ENCODE measurements at regions not wholly inside any gene's neighbourhood (a gene's known extent, or its start where the extent isn't known, plus 50 kb on each side); places are given as distances from the start of the nearest gene placed in this dataset.

- DNase-seq (ENCODE audit: low read depth): no peak
Measured at GRCh38 chr5:173826086-173826427, 62.1 kb upstream of the CPEB4 start.

- no peak for DNase-seq (ENCODE audit: low read depth)
Measured at GRCh38 chr5:173826428-173827350, 61.5 kb upstream of the CPEB4 start.

GRCh38 chr5:173828952-173829351, 59.2 kb upstream of the CPEB4 start:
- no peak for DNase-seq (ENCODE audit: low read depth)

GRCh38 chr5:173829826-173830225, 58.3 kb upstream of the CPEB4 start:
- no peak for DNase-seq (ENCODE audit: low read depth)

GRCh38 chr5:173830421-173830820, 57.7 kb upstream of the CPEB4 start:
- no peak for DNase-seq (ENCODE audit: low read depth)

- DNase-seq (ENCODE audit: low read depth): no peak
Measured at GRCh38 chr5:173831196-173831914, 56.8 kb upstream of the CPEB4 start.

GRCh38 chr5:173832386-173832785, 55.8 kb upstream of the CPEB4 start:
- no peak for DNase-seq (ENCODE audit: low read depth)

- DNase-seq (ENCODE audit: low read depth): no peak
Measured at GRCh38 chr5:173833196-173833985, 54.8 kb upstream of the CPEB4 start.

- no peak for DNase-seq (ENCODE audit: low read depth)
Measured at GRCh38 chr5:173834071-173834771, 53.9 kb upstream of the CPEB4 start.

GRCh38 chr5:173835131-173835530, 53.0 kb upstream of the CPEB4 start:
- no peak for DNase-seq (ENCODE audit: low read depth)

- peak; percentile 66 for DNase-seq (ENCODE audit: low read depth)
Measured at GRCh38 chr5:173835661-173836060, 52.5 kb upstream of the CPEB4 start.

- no peak for DNase-seq (ENCODE audit: low read depth)
Measured at GRCh38 chr5:173837654-173838053, 50.5 kb upstream of the CPEB4 start.

Data from myocyte (in vitro differentiated cells).